Suprapubic skin (tissue), 4 donors: ENCODE measurements at regions not wholly inside any gene's neighbourhood (a gene's known extent, or its start where the extent isn't known, plus 50 kb on each side); places are given as distances from the start of the nearest gene placed in this dataset.

Experiments
- CTCF ChIP-seq, 2 donors: fragments of 200-600 bp in 1 of 2; fragments of 450-650 bp in 1 of 2; sonication (generic) in 1 of 2; IDR thresholded peaks; one replicate each; pipeline ENCODE4 v1.5.1; 2016 to 2019; ENCODE audit warnings: antibody characterized with exemption in 2 of 2, mild to moderate bottlenecking in 1 of 2, moderate library complexity in 1 of 2
- EP300 ChIP-seq: sonication (generic); formaldehyde crosslinking; IDR thresholded peaks from one replicate; pipeline ENCODE4 v1.6.1; 2017; ENCODE audit warnings: antibody characterized with exemption
- POLR2A ChIP-seq, 2 donors: fragments of 450-650 bp; IDR thresholded peaks; one replicate each; pipeline ENCODE4 v1.6.1; 2017; ENCODE audit warnings: antibody characterized with exemption in 2 of 2, mild to moderate bottlenecking in 2 of 2, moderate library complexity in 2 of 2
- POLR2AphosphoS5 ChIP-seq, 3 donors: sonication (generic); formaldehyde crosslinking; IDR thresholded peaks; one replicate each; pipeline ENCODE4 v1.6.1; 2017; ENCODE audit warnings: antibody characterized with exemption in 3 of 3

GRCh38 chr7:121002-121785 lies 71.2 kb upstream of the FAM20C start:
- TF ChIP-seq CTCF (IDR thresholded peaks at IDR 0.05) (no peak), POLR2A (IDR thresholded peaks at IDR 0.05) (no peak), EP300 (no peak), POLR2AphosphoS5 (IDR thresholded peaks at IDR 0.05) (no peak)
